OCI-LY3 (cell line): ENCODE measurements at regions not wholly inside any gene's neighbourhood (a gene's known extent, or its start where the extent isn't known, plus 50 kb on each side); places are given as distances from the start of the nearest gene placed in this dataset.

Experiments used
- H2AFZ ChIP-seq: fragments of 200-600, 300-600 bp; shearing (Covaris generic); 2 replicates; pipeline ENCODE4 v1.6.0; 2014; ENCODE audit warnings: antibody characterized with exemption, low read depth, low read length
- H3K27ac ChIP-seq: fragments of 200-600, 300-600 bp; sonication (generic); 2 replicates; pipeline ENCODE4 v1.5.1; 2014; ENCODE audit warnings: mild to moderate bottlenecking, low read length, moderate library complexity, mixed read lengths
- H3K27me3 ChIP-seq: fragments of 200-600, 300-600 bp; sonication (generic); 2 replicates; pipeline ENCODE4 v1.6.1; 2014; ENCODE audit warnings: low read depth, low read length, mixed read lengths
- H3K36me3 ChIP-seq: fragments of 200-600, 300-600 bp; sonication (generic); replicated peaks from 2 replicates; pipeline ENCODE3; 2014; ENCODE audit warnings: low read depth, low read length, mixed read lengths
- H3K4me1 ChIP-seq: fragments of 300-600, 200-600 bp; sonication (generic); 2 replicates; pipeline ENCODE4 v1.6.1; 2014; ENCODE audit warnings: low read length, mixed read lengths
- H3K4me2 ChIP-seq: fragments of 200-600, 300-600 bp; sonication (generic); 2 replicates; pipeline ENCODE4 v1.6.1; 2014; ENCODE audit warnings: low read length, mixed read lengths
- H3K4me3 ChIP-seq: fragments of 300-600, 200-600 bp; sonication (generic); 2 replicates; pipeline ENCODE4 v1.5.1; 2014; ENCODE audit warnings: antibody characterized with exemption, mild to moderate bottlenecking, low read length, moderate library complexity
- H3K79me2 ChIP-seq: fragments of 300-600, 200-600 bp; shearing (Covaris generic); 2 replicates; pipeline ENCODE4 v1.6.1; 2014; ENCODE audit warnings: mild to moderate bottlenecking, low read length, mixed read lengths
- H3K9ac ChIP-seq: fragments of 300-600, 200-600 bp; shearing (Covaris generic); 2 replicates; pipeline ENCODE4 v1.6.0; 2014; ENCODE audit warnings: mild to moderate bottlenecking, low read length, moderate library complexity
- H3K9me3 ChIP-seq: fragments of 200-600, 300-600 bp; shearing (Covaris generic); 2 replicates; pipeline ENCODE4 v1.6.1; 2014; ENCODE audit warnings: low read length, mixed read lengths; ENCODE audit not compliant: insufficient read depth
- H4K20me1 ChIP-seq: fragments of 200-600, 300-600 bp; sonication (generic); 2 replicates; pipeline ENCODE4 v1.6.1; 2016; ENCODE audit warnings: low read length, mixed read lengths; ENCODE audit not compliant: insufficient read depth
- EZH2phosphoT487 ChIP-seq: fragments of 200-600 bp; shearing (Covaris generic); IDR thresholded peaks from 2 replicates; pipeline ENCODE4 v1.6.1; 2018; ENCODE audit warnings: antibody characterized with exemption, mixed run types, low read depth
- TF ChIP-seq, protein P1 (sequence below): fragments of 200-600, 300-600 bp; sonication (generic); IDR thresholded peaks from 2 replicates; pipeline ENCODE4 v1.5.1; 2014; ENCODE audit warnings: antibody characterized with exemption, low read length, low read depth

DNA sequence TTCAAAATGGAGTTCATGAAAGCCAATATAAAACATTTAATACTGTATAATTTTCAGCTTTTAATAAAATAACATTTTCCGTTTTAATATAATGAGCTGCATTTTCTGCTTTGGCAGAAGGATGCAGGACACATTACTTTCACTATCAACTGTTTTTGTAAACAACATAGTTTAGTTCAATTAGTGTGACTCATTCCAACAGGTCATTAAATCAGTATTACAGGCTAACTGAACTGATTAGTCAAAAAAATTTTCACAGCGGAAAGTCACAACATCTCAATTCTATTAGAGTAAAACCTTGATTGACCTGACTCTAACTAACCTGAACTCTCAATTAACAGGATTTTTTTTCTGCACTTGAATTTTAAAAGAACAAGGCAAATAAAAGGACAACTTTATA lies 151.2 kb upstream of the AMOT start:
- H3K4me3 ChIP-seq: no peak overlapping the region
- H3K36me3 ChIP-seq: no peaks in the 10 kb centered on the region
- no peaks in the 10 kb centered on the region for H4K20me1 ChIP-seq
- no peak overlapping the region for H3K9ac ChIP-seq
- no peaks in the 10 kb centered on the region for H3K79me2 ChIP-seq
- TF ChIP-seq, protein P1, sequence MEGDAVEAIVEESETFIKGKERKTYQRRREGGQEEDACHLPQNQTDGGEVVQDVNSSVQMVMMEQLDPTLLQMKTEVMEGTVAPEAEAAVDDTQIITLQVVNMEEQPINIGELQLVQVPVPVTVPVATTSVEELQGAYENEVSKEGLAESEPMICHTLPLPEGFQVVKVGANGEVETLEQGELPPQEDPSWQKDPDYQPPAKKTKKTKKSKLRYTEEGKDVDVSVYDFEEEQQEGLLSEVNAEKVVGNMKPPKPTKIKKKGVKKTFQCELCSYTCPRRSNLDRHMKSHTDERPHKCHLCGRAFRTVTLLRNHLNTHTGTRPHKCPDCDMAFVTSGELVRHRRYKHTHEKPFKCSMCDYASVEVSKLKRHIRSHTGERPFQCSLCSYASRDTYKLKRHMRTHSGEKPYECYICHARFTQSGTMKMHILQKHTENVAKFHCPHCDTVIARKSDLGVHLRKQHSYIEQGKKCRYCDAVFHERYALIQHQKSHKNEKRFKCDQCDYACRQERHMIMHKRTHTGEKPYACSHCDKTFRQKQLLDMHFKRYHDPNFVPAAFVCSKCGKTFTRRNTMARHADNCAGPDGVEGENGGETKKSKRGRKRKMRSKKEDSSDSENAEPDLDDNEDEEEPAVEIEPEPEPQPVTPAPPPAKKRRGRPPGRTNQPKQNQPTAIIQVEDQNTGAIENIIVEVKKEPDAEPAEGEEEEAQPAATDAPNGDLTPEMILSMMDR: no peak
- no peak for TF ChIP-seq EZH2phosphoT487
- no peak overlapping the region for H3K27ac ChIP-seq
- no peaks in the 10 kb centered on the region for H3K27me3 ChIP-seq
- no peak overlapping the region for H2AFZ ChIP-seq
- no peaks in the 10 kb centered on the region for H3K4me1 ChIP-seq
- H3K4me2 ChIP-seq: no peak overlapping the region
- no peaks in the 10 kb centered on the region for H3K9me3 ChIP-seq

GRCh38 chrX:112979879-112980278 lies 139.2 kb upstream of the AMOT start:
- H3K9me3 ChIP-seq: no peaks in the 10 kb centered on the region
- H3K4me2 ChIP-seq: no peak overlapping the region
- H3K4me1 ChIP-seq: no peaks in the 10 kb centered on the region
- no peaks in the 10 kb centered on the region for H3K27me3 ChIP-seq
- H3K79me2 ChIP-seq: no peaks in the 10 kb centered on the region
- no peak overlapping the region for H3K9ac ChIP-seq
- H4K20me1 ChIP-seq: no peaks in the 10 kb centered on the region
- no peak overlapping the region for H3K27ac ChIP-seq
- TF ChIP-seq, protein P1: no peak
- TF ChIP-seq EZH2phosphoT487: no peak
- H2AFZ ChIP-seq: no peak overlapping the region
- no peak overlapping the region for H3K4me3 ChIP-seq
- no peaks in the 10 kb centered on the region for H3K36me3 ChIP-seq

DNA sequence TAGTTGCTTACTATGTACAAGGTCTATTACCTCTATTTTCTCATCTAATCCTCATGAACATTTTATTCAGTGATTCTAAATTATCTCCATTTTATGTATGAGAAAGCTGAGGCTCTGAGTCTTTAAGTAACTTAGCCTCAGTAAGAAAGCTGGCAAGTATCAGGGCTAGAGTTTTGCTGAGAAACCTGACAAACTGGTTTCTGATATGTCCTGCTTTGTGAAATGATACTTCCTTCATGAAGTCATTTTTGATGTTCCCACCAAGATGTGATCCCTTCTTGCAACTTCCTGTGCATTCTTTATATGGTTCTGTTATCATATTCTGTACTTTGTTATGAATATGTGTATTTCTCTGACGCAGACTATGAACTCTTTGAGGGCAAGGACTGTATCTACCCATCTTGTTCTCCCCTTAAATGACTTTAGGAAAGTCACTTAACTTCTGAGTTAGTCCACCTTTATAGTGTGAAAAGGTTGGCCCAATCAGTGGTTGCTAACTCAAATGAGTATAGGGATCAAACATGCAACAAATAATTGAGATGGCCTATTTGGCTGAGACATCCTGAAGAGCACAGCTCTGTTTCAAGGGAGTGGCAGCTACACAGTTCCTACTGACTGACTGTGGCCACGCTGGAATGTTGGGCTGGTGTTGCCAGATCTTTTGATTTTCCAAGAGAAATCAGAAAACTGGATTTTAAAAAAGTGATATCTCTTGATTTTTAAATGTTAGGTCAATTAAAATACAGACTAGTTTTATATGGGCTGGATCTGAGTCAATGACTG lies 127.9 kb upstream of the AMOT start:
- Histone ChIP-seq H3K36me3 (no peaks in the 10 kb centered on the region), H3K9ac (no peak overlapping the region), H3K79me2 (no peaks in the 10 kb centered on the region), H2AFZ (no peak overlapping the region), H3K9me3 (no peaks in the 10 kb centered on the region), H3K27ac (no peak overlapping the region), H3K27me3 (no peaks in the 10 kb centered on the region), H4K20me1 (no peaks in the 10 kb centered on the region), H3K4me3 (no peak overlapping the region), H3K4me2 (no peak overlapping the region), H3K4me1 (no peaks in the 10 kb centered on the region)
- TF ChIP-seq, protein P1: no peak
- no peak for TF ChIP-seq EZH2phosphoT487

DNA sequence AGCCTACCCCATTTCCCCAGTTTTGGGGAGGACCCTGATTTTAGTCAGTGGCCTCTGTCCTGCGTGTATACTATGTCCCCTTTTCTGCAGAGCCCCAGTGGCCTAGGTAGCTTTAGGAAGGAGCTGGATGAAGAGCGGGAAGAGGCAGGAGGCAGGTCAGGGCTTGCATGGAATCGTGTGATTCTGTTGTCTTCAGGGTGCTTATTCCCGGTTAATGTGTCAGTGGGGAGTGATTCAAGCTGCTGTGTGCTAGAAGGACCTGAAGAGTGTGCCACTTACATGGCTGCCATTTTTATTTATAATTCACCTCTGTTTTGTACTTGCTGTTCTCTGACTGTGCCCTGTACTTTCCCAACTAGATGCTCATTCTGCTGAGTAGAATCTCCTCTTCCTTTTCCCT lies 127.3 kb upstream of the AMOT start:
- TF ChIP-seq, protein P1: no peak
- no peak for TF ChIP-seq EZH2phosphoT487
- H3K27ac ChIP-seq: no peak overlapping the region
- H3K79me2 ChIP-seq: no peaks in the 10 kb centered on the region
- H3K4me3 ChIP-seq: no peak overlapping the region
- H3K9ac ChIP-seq: no peak overlapping the region
- no peak overlapping the region for H2AFZ ChIP-seq
- no peaks in the 10 kb centered on the region for H3K4me1 ChIP-seq
- H3K9me3 ChIP-seq: no peaks in the 10 kb centered on the region
- no peak overlapping the region for H3K4me2 ChIP-seq
- H3K36me3 ChIP-seq: no peaks in the 10 kb centered on the region
- H4K20me1 ChIP-seq: no peaks in the 10 kb centered on the region
- H3K27me3 ChIP-seq: no peaks in the 10 kb centered on the region
